ENCODE measurements at regions not wholly inside any gene's neighbourhood (a gene's known extent, or its start where the extent isn't known, plus 50 kb on each side); places are given as distances from the start of the nearest gene placed in this dataset.

- CTCF ChIA-PET = interaction anchor here (1.0 kb wide), 1 partner anchor 11 kb away, joined by 3 read pairs; no protein-coding TSS in a partner anchor
- no peaks in the 10 kb centered on the region for H3K27me3 Mint-ChIP-seq
- no peaks in the 10 kb centered on the region for H3K9me3 Mint-ChIP-seq
- no peak overlapping the region for H3K27ac Mint-ChIP-seq
- H3K4me1 Mint-ChIP-seq = no peaks in the 10 kb centered on the region
- no peaks in the 10 kb centered on the region for H3K36me3 Mint-ChIP-seq
- no peak for DNase-seq
- no peak overlapping the region for H3K4me3 Mint-ChIP-seq
Measured at GRCh38 chr4:71691416-71692073, 92.3 kb downstream of the GC start.

DNA sequence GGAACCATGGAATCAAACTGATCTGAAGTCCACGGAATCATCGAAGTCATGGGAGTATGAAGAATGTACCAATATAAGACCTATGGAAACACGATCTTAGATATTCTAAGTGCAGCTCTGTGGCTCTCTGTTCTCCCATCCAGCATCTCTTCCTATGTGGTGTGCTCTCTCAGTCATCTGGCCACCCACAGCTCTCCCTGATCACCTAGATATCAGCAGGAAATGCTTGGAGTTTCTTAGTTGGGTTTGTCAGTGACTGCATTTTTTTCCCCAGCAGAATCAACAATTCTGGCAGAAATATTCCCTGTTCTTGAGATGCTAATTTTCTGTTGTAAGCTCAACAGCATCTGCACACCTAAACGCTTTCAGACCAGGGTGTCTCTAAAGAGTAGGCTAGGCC is 94.1 kb downstream of the GC start:
- no peak for DNase-seq
- no peaks in the 10 kb centered on the region for H3K36me3 Mint-ChIP-seq
- CTCF ChIA-PET = no interaction called here

GRCh38 chr4:71687056-71687455 is 96.8 kb downstream of the GC start:
- Mint-ChIP-seq H3K27me3 (peaks cover 4% of the 10 kb centered on the region), H3K27ac (no peak overlapping the region), H3K36me3 (no peaks in the 10 kb centered on the region), H3K4me3 (no peak overlapping the region), H3K4me1 (no peaks in the 10 kb centered on the region), H3K9me3 (no peaks in the 10 kb centered on the region)
- CTCF ChIA-PET = no interaction called here
- DNase-seq = no peak

More for the DNA sequence above, 94.1 kb downstream of the GC start:
- Mint-ChIP-seq H3K4me1 (no peaks in the 10 kb centered on the region), H3K27me3 (no peaks in the 10 kb centered on the region), H3K9me3 (no peaks in the 10 kb centered on the region), H3K4me3 (no peak overlapping the region), H3K27ac (no peak overlapping the region)

DNA sequence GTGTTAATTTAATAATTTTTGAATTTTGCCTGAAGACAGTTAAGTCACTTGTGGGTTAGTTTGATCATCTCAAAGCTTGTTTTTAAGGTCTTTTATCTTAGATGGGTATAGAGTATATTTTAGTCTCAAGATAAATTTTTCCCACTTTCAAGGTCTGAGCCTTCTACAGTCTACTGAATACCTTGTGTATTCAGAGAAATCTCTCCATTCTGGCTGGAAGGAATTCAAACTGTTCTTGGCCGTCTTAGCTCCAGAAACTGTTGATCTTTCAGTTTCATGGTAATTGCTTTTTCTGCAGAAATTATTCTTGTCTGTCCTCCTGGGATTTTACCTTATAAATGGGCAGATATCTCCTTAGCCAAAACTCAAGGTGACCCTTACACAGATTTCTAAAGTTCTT is 97.9 kb downstream of the GC start:
- H3K4me3 Mint-ChIP-seq = no peak overlapping the region
- no peaks in the 10 kb centered on the region for H3K4me1 Mint-ChIP-seq
- DNase-seq = no peak
- no peaks in the 10 kb centered on the region for H3K9me3 Mint-ChIP-seq
- no peaks in the 10 kb centered on the region for H3K36me3 Mint-ChIP-seq
- H3K27ac Mint-ChIP-seq = no peak overlapping the region
- CTCF ChIA-PET = no interaction called here
- peaks cover 7% of the 10 kb centered on the region for H3K27me3 Mint-ChIP-seq

DNA sequence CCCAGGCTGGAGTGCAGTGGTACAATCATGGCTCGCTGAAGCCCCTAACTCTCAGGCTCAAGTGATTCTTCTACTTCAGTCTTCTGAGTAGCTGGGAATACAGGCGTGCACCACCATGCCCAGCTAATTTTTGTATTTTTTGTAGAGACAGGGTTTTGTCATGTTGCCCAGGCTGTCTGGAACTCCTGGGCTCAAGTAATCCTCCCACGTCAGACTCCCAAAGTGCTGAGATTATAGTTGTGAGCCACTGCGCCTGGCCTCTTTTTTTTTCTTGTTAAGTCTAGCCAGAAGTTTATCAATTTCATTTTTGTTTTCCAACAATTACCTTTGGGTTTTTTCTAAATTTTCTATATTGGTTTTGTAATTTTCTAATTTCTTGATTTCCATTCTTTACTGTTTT is 100.6 kb downstream of the GC start:
- CTCF ChIA-PET = no interaction called here
- no peaks in the 10 kb centered on the region for H3K36me3 Mint-ChIP-seq
- DNase-seq = no peak

DNA sequence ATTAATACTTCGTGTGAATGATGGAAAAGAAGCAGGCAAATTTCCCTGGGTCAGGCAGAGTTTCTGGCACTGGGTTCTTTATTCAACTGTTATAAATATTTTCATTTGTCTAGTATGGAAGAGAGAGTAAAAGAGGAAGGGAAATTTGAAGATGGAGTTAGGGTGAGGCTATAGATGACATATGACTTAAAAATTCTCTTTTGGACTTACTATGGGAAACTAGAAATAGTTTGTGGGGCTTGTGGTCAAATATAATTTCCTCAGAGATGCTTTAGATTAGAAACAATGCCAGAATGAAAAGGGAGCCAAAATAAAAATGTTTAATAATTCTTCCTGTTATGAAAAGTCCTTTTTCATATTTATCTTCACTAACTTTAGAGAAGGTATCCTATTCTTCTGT is 103.2 kb downstream of the GC start:
- H3K4me1 Mint-ChIP-seq = no peaks in the 10 kb centered on the region
- no peak overlapping the region for H3K27ac Mint-ChIP-seq
- no peaks in the 10 kb centered on the region for H3K9me3 Mint-ChIP-seq
- CTCF ChIA-PET = interaction anchor here (0.6 kb wide), 1 partner anchor 45 kb away, joined by 3 read pairs; no protein-coding TSS in a partner anchor
- H3K4me3 Mint-ChIP-seq = no peak overlapping the region
- DNase-seq = no peak
- H3K36me3 Mint-ChIP-seq = no peaks in the 10 kb centered on the region
- peaks cover 7% of the 10 kb centered on the region for H3K27me3 Mint-ChIP-seq

More for the DNA sequence above, 100.6 kb downstream of the GC start:
- H3K4me1 Mint-ChIP-seq = no peaks in the 10 kb centered on the region
- no peaks in the 10 kb centered on the region for H3K9me3 Mint-ChIP-seq
- H3K27me3 Mint-ChIP-seq = peaks cover 7% of the 10 kb centered on the region
- no peak overlapping the region for H3K27ac Mint-ChIP-seq
- no peak overlapping the region for H3K4me3 Mint-ChIP-seq

- Mint-ChIP-seq H3K27me3 (peaks cover 3% of the 10 kb centered on the region), H3K4me3 (no peak overlapping the region), H3K27ac (no peak overlapping the region), H3K9me3 (no peaks in the 10 kb centered on the region), H3K36me3 (no peaks in the 10 kb centered on the region), H3K4me1 (no peaks in the 10 kb centered on the region)
- no peak for DNase-seq
- CTCF ChIA-PET = no interaction called here
Measured at GRCh38 chr4:71677568-71677967, 106.3 kb downstream of the GC start.

GRCh38 chr4:71669291-71669690 is 114.6 kb downstream of the GC start:
- Mint-ChIP-seq H3K27ac (no peak overlapping the region), H3K4me3 (no peak overlapping the region), H3K4me1 (no peaks in the 10 kb centered on the region), H3K9me3 (no peaks in the 10 kb centered on the region), H3K27me3 (no peaks in the 10 kb centered on the region), H3K36me3 (no peaks in the 10 kb centered on the region)
- CTCF ChIA-PET = no interaction called here
- DNase-seq = no peak

- Mint-ChIP-seq H3K27me3 (no peaks in the 10 kb centered on the region), H3K4me3 (no peak overlapping the region), H3K4me1 (no peaks in the 10 kb centered on the region), H3K9me3 (no peaks in the 10 kb centered on the region), H3K36me3 (no peaks in the 10 kb centered on the region), H3K27ac (no peak overlapping the region)
- CTCF ChIA-PET = no interaction called here
- DNase-seq = no peak
Measured at GRCh38 chr4:71665358-71665757, 118.5 kb downstream of the GC start.

DNA sequence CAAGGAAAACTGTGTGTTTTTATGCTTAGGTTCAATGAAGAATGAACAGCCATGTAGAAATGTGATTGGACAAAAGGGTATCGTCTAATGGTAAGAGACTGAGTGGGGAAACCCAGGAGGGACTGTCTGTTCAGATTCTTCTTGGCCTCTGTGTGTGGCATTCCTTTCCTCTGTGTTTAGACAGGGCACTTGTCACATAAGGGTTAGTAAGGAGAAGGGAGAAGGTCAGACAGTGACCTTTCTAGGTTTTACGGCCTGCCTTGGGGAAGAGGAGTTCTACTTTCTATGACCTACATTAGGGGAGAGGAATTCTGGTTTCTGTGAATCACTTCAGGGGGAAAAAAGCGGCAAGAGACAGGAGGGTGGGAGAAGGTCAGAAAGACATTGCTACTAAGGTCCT is 119.5 kb downstream of the GC start:
- Mint-ChIP-seq H3K4me1 (no peaks in the 10 kb centered on the region), H3K27ac (no peak overlapping the region), H3K9me3 (no peaks in the 10 kb centered on the region), H3K27me3 (no peaks in the 10 kb centered on the region), H3K4me3 (no peak overlapping the region), H3K36me3 (no peaks in the 10 kb centered on the region)
- CTCF ChIA-PET = interaction anchor here (1.0 kb wide), 1 partner anchor 1237 kb away, joined by 3 read pairs; no protein-coding TSS in a partner anchor
- DNase-seq = no peak

DNA sequence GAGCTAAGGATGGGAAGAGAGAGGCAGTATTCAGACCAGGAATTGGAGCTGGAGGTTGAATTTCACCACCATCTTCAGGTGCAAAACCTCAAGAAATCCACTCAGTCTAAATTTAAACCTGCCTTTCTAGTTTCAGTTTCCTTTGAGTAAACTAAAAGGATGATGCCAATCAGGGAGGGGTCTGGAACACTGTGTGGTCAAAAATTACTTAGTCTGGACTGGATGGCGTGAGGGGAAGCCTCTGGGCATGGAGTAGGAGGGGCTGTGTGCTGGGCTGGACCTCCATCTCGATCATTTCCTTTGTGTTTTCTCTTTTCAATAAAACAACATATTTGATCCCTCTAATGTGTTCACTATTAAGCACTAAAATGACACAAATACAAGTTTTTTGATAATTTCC is 120.1 kb downstream of the GC start:
- no peaks in the 10 kb centered on the region for H3K4me1 Mint-ChIP-seq
- no peak for DNase-seq
- H3K27ac Mint-ChIP-seq = no peak overlapping the region
- H3K36me3 Mint-ChIP-seq = no peaks in the 10 kb centered on the region
- H3K27me3 Mint-ChIP-seq = no peaks in the 10 kb centered on the region
- no peaks in the 10 kb centered on the region for H3K9me3 Mint-ChIP-seq
- H3K4me3 Mint-ChIP-seq = no peak overlapping the region
- CTCF ChIA-PET = no interaction called here

DNA sequence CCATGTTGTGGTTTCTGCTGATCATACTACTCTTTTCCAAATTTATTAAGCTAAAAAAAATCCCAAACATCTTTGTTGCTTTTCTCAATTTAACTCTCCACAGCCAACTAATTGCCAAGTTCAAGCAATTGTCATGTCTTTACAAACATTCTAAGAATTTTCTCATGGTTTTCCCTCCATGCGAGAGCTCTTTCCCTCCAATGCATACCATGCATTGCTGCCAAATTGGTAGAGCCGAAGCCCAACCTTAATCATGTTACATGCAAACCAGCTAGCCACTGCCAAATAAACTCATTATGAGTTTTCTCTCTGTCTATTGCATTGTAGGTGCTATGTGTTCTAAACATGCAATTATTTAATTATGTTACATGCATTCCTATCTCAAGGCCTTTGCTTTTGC is 123.9 kb downstream of the GC start:
- Mint-ChIP-seq H3K4me3 (no peak overlapping the region), H3K9me3 (no peaks in the 10 kb centered on the region), H3K4me1 (no peaks in the 10 kb centered on the region), H3K27ac (peak overlapping the region; percentile 8), H3K27me3 (no peaks in the 10 kb centered on the region), H3K36me3 (no peaks in the 10 kb centered on the region)
- CTCF ChIA-PET = no interaction called here
- no peak for DNase-seq

DNA sequence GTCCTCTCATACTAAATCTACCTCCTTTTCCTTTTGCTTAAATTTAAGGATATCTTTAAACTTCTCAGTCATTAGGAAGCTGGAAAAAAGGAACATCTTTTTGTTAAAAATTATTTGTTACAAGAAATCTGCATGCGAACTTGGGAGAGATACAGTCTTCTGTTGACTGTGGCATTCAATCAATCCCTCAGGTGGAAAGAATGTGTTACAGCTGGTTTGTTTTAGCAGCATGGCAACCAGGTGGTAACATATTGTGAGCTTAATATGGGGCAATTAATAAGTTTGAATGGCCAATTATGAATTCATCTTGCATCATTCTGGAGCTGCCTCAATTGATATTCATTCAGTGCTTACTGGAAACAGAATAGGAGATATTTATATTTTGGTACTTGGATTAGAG is 135.0 kb downstream of the GC start:
- Mint-ChIP-seq H3K27me3 (no peaks in the 10 kb centered on the region), H3K27ac (no peak overlapping the region), H3K4me1 (no peaks in the 10 kb centered on the region), H3K4me3 (no peak overlapping the region), H3K36me3 (no peaks in the 10 kb centered on the region), H3K9me3 (no peaks in the 10 kb centered on the region)
- no peak for DNase-seq
- CTCF ChIA-PET = no interaction called here

- Mint-ChIP-seq H3K27ac (no peak overlapping the region), H3K4me3 (no peak overlapping the region), H3K9me3 (no peaks in the 10 kb centered on the region), H3K4me1 (no peaks in the 10 kb centered on the region), H3K36me3 (no peaks in the 10 kb centered on the region), H3K27me3 (no peaks in the 10 kb centered on the region)
- DNase-seq = no peak
- CTCF ChIA-PET = no interaction called here
Measured at GRCh38 chr4:71648448-71648847, 135.4 kb downstream of the GC start.

GRCh38 chr4:71639380-71639779 is 144.5 kb downstream of the GC start:
- CTCF ChIA-PET = no interaction called here
- H3K36me3 Mint-ChIP-seq = no peaks in the 10 kb centered on the region
- no peaks in the 10 kb centered on the region for H3K4me1 Mint-ChIP-seq
- no peak for DNase-seq
- H3K27ac Mint-ChIP-seq = no peak overlapping the region
- no peaks in the 10 kb centered on the region for H3K9me3 Mint-ChIP-seq
- H3K4me3 Mint-ChIP-seq = no peak overlapping the region
- no peaks in the 10 kb centered on the region for H3K27me3 Mint-ChIP-seq
